GM19025 (cell line): ENCODE measurements at regions not wholly inside any gene's neighbourhood (a gene's known extent, or its start where the extent isn't known, plus 50 kb on each side); places are given as distances from the start of the nearest gene placed in this dataset.

Experiments used
- ATAC-seq: cut with Tn5 transposase; IDR thresholded peaks from one replicate; pipeline ENCODE4 v1.9.1; 2021; ENCODE audit warnings: mild to moderate bottlenecking, low read depth, moderate library complexity; ENCODE audit not compliant: unreplicated experiment

- no peak for ATAC-seq
These were observed 50.1 kb upstream of the ASAP2 start for GRCh38 chr2:9156483-9156882.

DNA sequence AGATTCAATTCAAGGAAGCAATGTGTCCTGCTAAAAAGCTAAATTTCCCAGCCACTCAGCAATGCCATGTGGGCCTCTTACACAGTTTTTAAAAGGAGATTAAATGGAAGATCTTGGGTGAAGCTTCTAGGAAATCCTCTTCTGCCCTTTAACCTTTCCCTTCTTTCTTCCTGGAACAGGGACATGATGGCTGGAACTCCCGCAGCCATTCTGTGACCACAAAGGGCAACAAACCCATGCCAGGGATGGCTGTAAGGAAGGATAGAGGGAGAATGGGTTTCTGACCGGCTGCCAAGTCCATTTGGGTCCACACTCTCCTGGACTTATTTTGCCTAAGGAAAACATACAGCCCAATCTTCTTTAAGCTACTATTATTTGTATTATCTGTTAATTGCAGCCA, 52.6 kb upstream of the ASAP2 start:
- ATAC-seq: no peak

DNA sequence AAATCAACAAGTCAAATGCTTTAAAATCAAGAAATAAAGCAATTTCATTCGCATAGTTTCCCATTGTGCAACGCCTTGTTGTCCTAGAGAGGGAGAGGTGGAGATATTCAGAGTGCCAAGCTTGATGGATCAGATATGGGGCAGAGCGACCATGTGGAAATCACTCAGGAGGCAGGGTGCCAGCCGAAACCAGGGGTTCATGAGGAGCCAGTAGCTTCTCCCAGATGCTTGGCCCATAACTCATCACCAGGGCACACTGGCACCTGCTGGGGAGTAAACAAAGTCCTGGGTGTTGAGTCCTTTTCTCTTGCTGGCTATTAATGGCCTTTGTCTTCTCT, 53.0 kb upstream of the ASAP2 start:
- ATAC-seq: no peak

DNA sequence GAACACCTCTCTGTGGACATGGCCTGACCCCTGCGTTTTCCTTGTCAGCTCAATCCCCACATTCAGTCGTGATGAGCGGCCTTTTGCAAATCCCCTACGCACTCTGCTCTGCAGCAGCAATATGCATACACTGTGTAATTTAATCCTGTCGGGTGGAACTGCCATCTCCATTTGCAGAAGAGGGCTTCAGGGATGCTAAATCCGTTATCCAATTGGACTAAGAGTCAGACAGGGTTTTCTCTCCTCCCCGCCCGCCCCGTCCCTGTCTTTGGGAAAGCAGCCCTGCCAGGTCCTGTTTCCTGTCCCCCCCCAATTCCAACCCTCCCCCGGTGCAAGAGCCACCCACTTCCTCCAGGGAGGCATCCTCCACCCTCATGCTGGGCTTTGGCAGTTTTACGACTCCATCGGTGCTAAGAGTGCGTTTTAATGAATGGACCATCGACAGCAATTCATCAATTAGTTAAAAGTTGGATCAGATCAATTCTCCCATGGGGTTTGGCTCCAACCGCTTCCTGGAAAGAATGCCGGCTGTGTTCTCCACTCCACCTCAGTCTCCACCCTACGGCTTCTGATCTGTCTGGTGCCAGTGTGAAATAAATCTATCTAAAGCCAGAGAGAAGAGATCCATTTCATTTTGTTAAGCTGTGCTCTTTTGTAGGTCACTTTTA, 53.5 kb upstream of the ASAP2 start:
- ATAC-seq: no peak

DNA sequence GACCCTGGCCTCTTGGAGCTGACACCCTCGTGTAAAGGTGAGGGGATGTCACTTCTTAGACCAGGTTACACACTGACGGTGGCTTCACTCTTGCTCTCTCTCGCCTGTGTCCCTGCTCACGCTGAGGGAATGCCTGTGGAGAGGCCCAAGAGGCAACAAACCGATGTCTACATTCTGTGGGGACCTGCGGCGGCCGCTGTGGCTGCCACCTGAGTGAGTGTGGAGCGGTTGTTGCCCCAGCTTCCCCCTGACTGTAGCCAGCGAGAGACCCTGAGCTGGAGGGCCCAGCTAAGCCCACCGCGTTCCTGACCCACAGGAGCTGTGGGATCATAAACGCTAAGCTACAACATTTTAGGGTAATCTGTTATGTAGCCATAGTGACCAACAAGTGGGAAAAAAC, 55.7 kb upstream of the ASAP2 start:
- no peak for ATAC-seq

DNA sequence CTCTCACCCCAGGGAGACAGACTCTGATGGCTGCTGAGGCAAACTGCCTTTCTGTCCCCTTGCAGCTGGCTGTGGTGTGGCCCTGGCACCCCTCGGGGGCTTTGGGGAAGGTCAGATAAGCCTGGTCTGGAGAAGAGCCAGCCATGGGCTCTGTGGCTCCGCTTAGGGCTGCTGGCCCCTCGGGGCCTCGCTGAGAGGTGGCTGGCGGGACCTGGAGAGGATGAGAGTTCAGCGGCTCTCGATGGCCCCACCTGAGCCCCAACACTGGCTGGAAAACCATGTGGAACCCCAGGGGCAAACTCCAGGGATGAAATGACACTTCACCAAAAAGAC, 56.1 kb upstream of the ASAP2 start:
- no peak for ATAC-seq

DNA sequence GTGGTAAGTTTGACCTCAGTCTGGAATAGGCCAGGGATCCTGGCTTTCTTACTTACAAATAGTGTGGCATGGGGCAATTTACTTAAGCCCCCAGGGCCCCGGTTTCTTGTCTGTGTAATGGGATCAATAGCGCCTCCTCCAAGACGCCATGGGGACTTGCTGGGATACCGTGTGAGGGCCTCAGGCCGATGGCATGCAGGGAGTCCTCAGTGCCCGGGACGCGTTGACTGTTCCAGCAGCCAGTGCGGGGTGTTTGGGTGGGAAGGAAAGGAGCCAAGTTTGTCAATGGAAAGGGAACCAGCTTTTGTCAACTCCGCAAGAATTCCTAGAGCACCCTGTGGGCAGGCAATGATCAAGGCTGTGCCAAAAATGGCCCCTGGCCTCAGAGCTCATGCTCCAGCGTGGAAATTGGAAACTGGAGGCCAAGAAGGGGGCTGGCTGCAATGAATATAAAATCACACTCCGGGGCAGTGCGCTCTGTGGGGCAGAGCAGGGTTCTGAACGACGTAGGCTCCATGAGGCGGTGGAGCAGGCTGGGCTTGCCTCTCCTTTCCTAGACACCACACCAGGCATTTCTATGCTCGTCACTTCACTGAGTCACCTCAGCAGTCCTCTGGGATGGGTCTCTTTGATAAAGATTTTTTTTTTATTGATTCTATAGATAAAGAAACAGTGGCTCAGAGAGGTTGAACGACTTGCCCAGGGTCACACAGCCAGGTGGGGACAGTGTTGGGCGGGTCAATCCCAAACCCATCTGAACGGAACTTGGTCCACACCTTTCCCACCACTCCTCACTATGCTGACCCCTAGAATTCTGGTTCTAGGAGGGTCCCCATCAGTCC, 56.7 kb upstream of the ASAP2 start:
- ATAC-seq: no peak

GRCh38 chr2:9149388-9149660, 57.3 kb upstream of the ASAP2 start:
- ATAC-seq: no peak

DNA sequence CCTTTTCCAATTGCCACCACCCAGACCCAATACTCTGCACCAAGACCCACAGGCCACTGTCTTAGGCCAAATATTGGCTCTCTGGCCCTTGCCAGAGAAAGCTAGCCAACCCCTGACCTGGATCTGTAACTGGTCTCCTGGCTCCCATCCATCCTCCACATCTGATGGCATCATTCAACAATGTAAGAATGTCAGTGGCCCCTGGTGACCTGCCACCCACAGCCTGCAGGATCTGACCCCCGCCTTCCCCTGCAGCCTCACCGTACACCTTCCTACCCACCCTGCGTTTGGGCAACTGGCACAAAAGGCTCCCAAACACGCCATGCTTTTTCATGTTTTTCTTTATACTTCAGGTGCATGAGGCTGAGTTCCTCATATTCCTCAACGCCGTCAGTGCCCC, 60.0 kb upstream of the ASAP2 start:
- ATAC-seq: no peak

DNA sequence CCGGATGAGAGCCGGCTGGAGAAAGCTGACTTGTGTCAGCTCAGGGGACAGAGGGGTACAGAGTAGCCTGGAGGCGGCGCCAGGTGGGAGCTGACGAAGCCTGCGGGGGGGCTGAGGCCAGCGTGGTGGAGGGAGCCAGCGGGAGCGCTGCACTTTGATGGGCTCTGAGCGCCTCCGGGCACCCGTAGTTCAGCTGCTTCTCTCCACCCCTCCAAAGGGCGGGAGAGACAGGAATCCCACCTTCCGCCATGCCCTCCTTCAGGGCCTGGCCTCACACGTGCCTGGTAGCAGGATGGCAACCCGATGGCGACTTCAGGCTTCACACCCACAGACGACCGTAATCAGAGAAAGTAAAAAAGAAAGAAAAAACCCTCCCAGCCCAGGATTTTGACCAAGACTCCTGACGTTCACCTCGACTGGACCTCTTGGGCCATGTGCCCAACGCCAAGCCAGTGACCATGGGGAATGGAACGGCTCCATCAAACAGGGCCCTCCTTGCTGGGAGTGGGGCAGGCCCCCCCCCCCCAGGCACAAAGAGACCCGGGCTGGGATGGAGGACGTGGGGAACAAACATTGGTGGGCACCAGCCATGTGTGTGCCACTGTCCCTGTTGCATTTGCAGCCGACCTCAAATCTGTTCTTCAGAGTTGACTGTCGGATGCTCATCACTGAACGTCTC, 60.7 kb upstream of the ASAP2 start:
- no peak for ATAC-seq

- ATAC-seq: no peak
These were observed 61.4 kb upstream of the ASAP2 start for GRCh38 chr2:9145109-9145751.

- no peak for ATAC-seq
These were observed 62.0 kb upstream of the ASAP2 start for GRCh38 chr2:9144617-9145016.

- no peak for ATAC-seq
These were observed 62.6 kb upstream of the ASAP2 start for GRCh38 chr2:9144046-9144445.

DNA sequence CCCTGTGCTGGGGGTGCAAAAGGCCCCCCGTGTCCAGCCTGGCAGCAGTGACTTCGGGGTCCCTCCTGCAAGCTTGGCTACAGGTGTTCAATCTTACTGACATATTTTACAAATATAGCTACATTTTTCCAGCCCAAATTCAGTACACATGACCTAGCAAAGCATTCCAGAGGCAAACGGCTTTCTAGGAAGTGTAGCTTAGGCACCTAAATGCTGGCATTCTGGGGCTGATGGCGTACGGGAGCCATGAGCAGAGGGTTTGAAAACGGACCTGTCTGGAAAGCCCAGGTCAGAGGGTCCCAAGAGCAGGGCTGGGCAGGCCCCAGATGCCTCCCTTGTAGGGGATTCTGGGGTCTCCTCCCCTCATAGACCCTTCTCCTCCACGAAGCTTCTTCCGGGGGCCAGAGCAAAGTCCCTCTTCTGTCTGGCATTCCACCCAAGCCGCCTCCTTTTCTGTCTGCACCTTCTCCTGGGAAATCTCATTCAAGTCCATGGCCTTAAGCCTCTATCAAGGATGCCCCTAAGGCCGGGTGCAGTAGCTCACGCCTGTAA, 63.3 kb upstream of the ASAP2 start:
- no peak for ATAC-seq

GRCh38 chr2:9142551-9143263, 63.9 kb upstream of the ASAP2 start:
- ATAC-seq: peak; percentile 90

- no peak for ATAC-seq
These were observed 64.7 kb upstream of the ASAP2 start for GRCh38 chr2:9141706-9142460.

- ATAC-seq: no peak
These were observed 65.4 kb upstream of the ASAP2 start for GRCh38 chr2:9141091-9141667.

- no peak for ATAC-seq
These were observed 66.0 kb upstream of the ASAP2 start for GRCh38 chr2:9140645-9141044.
